GM12878 (cell line): ENCODE measurements at regions not wholly inside any gene's neighbourhood (a gene's known extent, or its start where the extent isn't known, plus 50 kb on each side); places are given as distances from the start of the nearest gene placed in this dataset.

Source experiments
- CBX3 ChIP-seq: fragments of 200-600 bp; sonication (generic); IDR thresholded peaks from 2 replicates; pipeline ENCODE4 v1.6.1; 2016; ENCODE audit warnings: low read depth, borderline replicate concordance
- CEBPB ChIP-seq, 2 experiments: fragments of 150-350 bp in 1 of 2; IDR thresholded peaks; 2 replicates each; pipeline ENCODE4 v1.6.1; 2012 to 2014; ENCODE audit warnings: low read depth in 2 of 2, low read length in 2 of 2, borderline replicate concordance in 1 of 2, inconsistent platforms in 1 of 2
- HDAC2 ChIP-seq: fragments of 200-600 bp; sonication (generic); IDR thresholded peaks from 2 replicates; pipeline ENCODE4 v1.6.1; 2017
- MYC ChIP-seq: IDR thresholded peaks from 2 replicates; pipeline ENCODE4 v1.6.1; 2011; ENCODE audit warnings: mild to moderate bottlenecking, low read length, moderate library complexity, inconsistent platforms; ENCODE audit not compliant: insufficient read depth, insufficient replicate concordance, insufficient read length, severe bottlenecking
- REST ChIP-seq: IDR thresholded peaks from 2 replicates; pipeline ENCODE4 v1.6.1; 2012; ENCODE audit warnings: mild to moderate bottlenecking, low read depth, low read length

- no peak for TF ChIP-seq MYC
- TF ChIP-seq CEBPB (IDR thresholded peaks at IDR 0.05; ENCODE audit: borderline replicate concordance in 1 of 2, low read depth in 2 of 2, low read length in 2 of 2) = no peak
- TF ChIP-seq REST = no peak
- TF ChIP-seq CBX3 = no peak
- no peak for TF ChIP-seq HDAC2
Measured at GRCh38 chr9:107721705-107722245, 232.2 kb upstream of the KLF4 start.
